B cell (primary cell): ENCODE measurements at regions not wholly inside any gene's neighbourhood (a gene's known extent, or its start where the extent isn't known, plus 50 kb on each side); places are given as distances from the start of the nearest gene placed in this dataset.

Experiments used
- EZH2 ChIP-seq: IDR thresholded peaks from 2 replicates; pipeline ENCODE4 v1.6.1; 2012; ENCODE audit warnings: borderline replicate concordance, low read depth, mild to moderate bottlenecking, moderate library complexity, low read length; ENCODE audit not compliant: insufficient read depth, poor library complexity, severe bottlenecking
- TF ChIP-seq, protein P1 (sequence below): fragments of 200-600 bp; IDR thresholded peaks from one replicate; pipeline ENCODE4 v1.8.0; 2022; ENCODE audit warnings: antibody characterized with exemption, mild to moderate bottlenecking

DNA sequence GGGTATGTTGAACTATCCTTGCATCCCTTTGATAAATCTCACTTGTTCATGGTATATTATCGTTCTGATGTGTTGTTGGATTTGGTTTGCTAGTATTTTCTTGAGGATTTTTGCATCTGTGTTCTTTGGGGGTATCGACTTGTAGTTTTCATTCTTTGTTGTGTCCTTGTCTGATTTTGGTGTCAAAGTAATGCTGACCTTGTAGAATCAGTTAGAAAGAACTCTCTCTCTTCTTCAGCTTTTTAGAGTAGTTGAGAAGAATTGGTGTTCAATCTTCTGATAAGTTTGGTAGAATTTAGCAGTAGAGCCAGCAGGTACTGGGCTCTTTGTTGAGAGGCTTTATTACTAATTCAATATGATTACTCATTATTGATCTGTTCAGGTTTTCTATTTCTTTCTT is 707.2 kb upstream of the LRFN5 start:
- TF ChIP-seq, protein P1, sequence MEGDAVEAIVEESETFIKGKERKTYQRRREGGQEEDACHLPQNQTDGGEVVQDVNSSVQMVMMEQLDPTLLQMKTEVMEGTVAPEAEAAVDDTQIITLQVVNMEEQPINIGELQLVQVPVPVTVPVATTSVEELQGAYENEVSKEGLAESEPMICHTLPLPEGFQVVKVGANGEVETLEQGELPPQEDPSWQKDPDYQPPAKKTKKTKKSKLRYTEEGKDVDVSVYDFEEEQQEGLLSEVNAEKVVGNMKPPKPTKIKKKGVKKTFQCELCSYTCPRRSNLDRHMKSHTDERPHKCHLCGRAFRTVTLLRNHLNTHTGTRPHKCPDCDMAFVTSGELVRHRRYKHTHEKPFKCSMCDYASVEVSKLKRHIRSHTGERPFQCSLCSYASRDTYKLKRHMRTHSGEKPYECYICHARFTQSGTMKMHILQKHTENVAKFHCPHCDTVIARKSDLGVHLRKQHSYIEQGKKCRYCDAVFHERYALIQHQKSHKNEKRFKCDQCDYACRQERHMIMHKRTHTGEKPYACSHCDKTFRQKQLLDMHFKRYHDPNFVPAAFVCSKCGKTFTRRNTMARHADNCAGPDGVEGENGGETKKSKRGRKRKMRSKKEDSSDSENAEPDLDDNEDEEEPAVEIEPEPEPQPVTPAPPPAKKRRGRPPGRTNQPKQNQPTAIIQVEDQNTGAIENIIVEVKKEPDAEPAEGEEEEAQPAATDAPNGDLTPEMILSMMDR: no peak
- no peak for TF ChIP-seq EZH2
